ENCODE measurements at regions not wholly inside any gene's neighbourhood (a gene's known extent, or its start where the extent isn't known, plus 50 kb on each side); places are given as distances from the start of the nearest gene placed in this dataset.
"Not testable (repeated sequence)": the region's sequence is repeated elsewhere in the genome, so short reads cannot be mapped to it uniquely, and the experiment has no call there.

GRCh38 chr1:192892934-192893333 lies 84.1 kb downstream of the RGS2 start (continued):
- TF ChIP-seq ZBTB40 (IDR thresholded peaks at IDR 0.05; ENCODE audit: borderline replicate concordance) = no peak

GRCh38 chr1:192895487-192895886 lies 86.6 kb downstream of the RGS2 start:
- SMC1A ChIA-PET (ENCODE audit: uncharacterized antibody, unreplicated experiment) = interaction anchor here (1.2 kb wide), 1 partner anchor 9 kb away, joined by 3 read pairs; no protein-coding TSS in a partner anchor
- H4K20me1 ChIP-seq (ENCODE audit: control insufficient read depth, insufficient read depth); intact Hi-C loops (cut with micrococcal nuclease; ENCODE audit: unreplicated experiment); RAD21 ChIA-PET (ENCODE audit: unreplicated experiment); H2AFZ ChIP-seq (ENCODE audit: control insufficient read depth, low read depth, low read length); BruUV-seq (replicated peaks); H3K27ac ChIP-seq (ENCODE audit: control insufficient read depth, insufficient read depth); H3K9me3 ChIP-seq (replicated peaks; ENCODE audit: control insufficient read depth, insufficient read depth, low read length); POLR2A ChIA-PET; H3K4me2 ChIP-seq (ENCODE audit: control insufficient read depth, insufficient read depth); CTCF ChIA-PET; H3K4me1 ChIP-seq (ENCODE audit: control insufficient read depth, insufficient read depth, low read length); ATAC-seq; H3K36me3 ChIP-seq (ENCODE audit: control insufficient read depth in 2 of 2, insufficient read depth in 2 of 2, low read length in 1 of 2); H3K4me3 ChIP-seq; H3K9ac ChIP-seq (ENCODE audit: control insufficient read depth, insufficient read depth, low read length); FAIRE-seq; H3K27me3 ChIP-seq (replicated peaks in 1 of 2; ENCODE audit: control insufficient read depth in 2 of 2, insufficient read depth in 2 of 2, low read length in 1 of 2); in situ Hi-C loops (cut with MboI); DNase-seq (ENCODE audit: low read depth, low spot score); H3K79me2 ChIP-seq (ENCODE audit: control insufficient read depth, insufficient read depth, low read length): not testable (repeated sequence)
- WGBS (ENCODE audit: insufficient coverage, insufficient replicate concordance, low lambda C conversion rate, missing lambda C conversion rate) = 74% methylated on average over 10 of the region's 10 CpGs
- TF ChIP-seq NFYB (IDR thresholded peaks at IDR 0.05; ENCODE audit: insufficient read depth, low read depth, low read length) = 0 out of 2 replicates have a peak, but pooled peaks have one; percentile 9

Measured in GM12878 (cell line).